ENCODE measurements at regions not wholly inside any gene's neighbourhood (a gene's known extent, or its start where the extent isn't known, plus 50 kb on each side); places are given as distances from the start of the nearest gene placed in this dataset.

- CTCF ChIA-PET = no interaction called here
- no peak overlapping the region for H3K4me3 ChIP-seq (ENCODE audit: low read depth, low read length)
- POLR2A ChIA-PET = no interaction called here
- DNase-seq (ENCODE audit: low read depth, low spot score) = no peak
- TF ChIP-seq, protein P1, sequence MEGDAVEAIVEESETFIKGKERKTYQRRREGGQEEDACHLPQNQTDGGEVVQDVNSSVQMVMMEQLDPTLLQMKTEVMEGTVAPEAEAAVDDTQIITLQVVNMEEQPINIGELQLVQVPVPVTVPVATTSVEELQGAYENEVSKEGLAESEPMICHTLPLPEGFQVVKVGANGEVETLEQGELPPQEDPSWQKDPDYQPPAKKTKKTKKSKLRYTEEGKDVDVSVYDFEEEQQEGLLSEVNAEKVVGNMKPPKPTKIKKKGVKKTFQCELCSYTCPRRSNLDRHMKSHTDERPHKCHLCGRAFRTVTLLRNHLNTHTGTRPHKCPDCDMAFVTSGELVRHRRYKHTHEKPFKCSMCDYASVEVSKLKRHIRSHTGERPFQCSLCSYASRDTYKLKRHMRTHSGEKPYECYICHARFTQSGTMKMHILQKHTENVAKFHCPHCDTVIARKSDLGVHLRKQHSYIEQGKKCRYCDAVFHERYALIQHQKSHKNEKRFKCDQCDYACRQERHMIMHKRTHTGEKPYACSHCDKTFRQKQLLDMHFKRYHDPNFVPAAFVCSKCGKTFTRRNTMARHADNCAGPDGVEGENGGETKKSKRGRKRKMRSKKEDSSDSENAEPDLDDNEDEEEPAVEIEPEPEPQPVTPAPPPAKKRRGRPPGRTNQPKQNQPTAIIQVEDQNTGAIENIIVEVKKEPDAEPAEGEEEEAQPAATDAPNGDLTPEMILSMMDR (IDR thresholded peaks at IDR 0.05; ENCODE audit: insufficient read depth, low read length, missing control alignments) = no peak
Measured at GRCh38 chr12:126191949-126192348, 1126.7 kb downstream of the AACS start.

DNA sequence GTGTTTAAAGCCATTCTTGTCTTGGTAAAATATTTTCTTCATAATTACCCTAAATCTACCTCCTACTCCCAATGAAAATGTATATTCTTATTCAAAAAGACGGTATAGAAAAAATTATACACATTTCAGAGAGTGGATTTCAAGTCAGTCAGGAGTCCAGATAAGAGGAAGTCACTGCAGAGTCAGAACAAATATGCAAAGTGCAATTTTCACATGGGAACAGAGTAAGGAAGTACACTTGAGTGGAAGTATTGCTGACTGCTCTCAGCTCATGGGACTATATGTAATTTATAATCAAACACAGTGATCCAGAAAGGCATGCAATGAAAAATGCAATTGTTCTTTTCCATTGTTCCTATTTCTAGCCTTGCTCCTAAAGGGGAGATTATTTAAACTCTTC is 1128.0 kb downstream of the AACS start:
- POLR2A ChIA-PET = no interaction called here
- H3K4me3 ChIP-seq (ENCODE audit: low read depth, low read length) = no peak overlapping the region
- DNase-seq (ENCODE audit: low read depth, low spot score) = no peak
- CTCF ChIA-PET = no interaction called here
- TF ChIP-seq, protein P1 (IDR thresholded peaks at IDR 0.05; ENCODE audit: insufficient read depth, low read length, missing control alignments) = no peak

DNA sequence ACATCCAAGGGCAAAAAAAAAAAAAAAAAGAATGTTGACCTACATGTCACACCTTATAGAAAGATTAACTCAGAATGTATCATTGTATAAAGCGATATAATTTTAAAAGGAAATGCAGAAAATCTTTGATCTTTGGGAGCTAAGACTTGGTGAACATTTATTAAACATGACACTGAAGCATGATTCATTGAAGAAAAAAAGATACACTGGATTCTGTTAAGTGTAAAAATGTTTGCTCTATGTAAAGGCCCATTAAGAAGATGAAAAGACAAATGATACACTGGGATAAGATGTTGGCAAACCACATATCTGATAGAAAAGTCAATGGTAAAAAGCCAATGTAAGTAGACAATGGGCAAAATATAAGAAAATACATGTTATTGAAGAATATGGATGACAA is 1131.0 kb downstream of the AACS start:
- POLR2A ChIA-PET = no interaction called here
- TF ChIP-seq, protein P1 (IDR thresholded peaks at IDR 0.05; ENCODE audit: insufficient read depth, low read length, missing control alignments) = no peak
- no peak overlapping the region for H3K4me3 ChIP-seq (ENCODE audit: low read depth, low read length)
- CTCF ChIA-PET = no interaction called here
- DNase-seq (ENCODE audit: low read depth, low spot score) = no peak

GRCh38 chr12:126198516-126198915 is 1133.3 kb downstream of the AACS start:
- TF ChIP-seq, protein P1 (IDR thresholded peaks at IDR 0.05; ENCODE audit: insufficient read depth, low read length, missing control alignments) = no peak
- POLR2A ChIA-PET = no interaction called here
- DNase-seq (ENCODE audit: low read depth, low spot score) = no peak
- H3K4me3 ChIP-seq (ENCODE audit: low read depth, low read length) = no peak overlapping the region
- CTCF ChIA-PET = no interaction called here

GRCh38 chr12:126198966-126199692 is 1133.9 kb downstream of the AACS start:
- DNase-seq (ENCODE audit: low read depth, low spot score) = no peak
- ChIA-PET CTCF (no interaction called here), POLR2A (no interaction called here)
- H3K4me3 ChIP-seq (ENCODE audit: low read depth, low read length) = no peak overlapping the region
- TF ChIP-seq, protein P1 (IDR thresholded peaks at IDR 0.05; ENCODE audit: insufficient read depth, low read length, missing control alignments) = no peak

- TF ChIP-seq, protein P1 (IDR thresholded peaks at IDR 0.05; ENCODE audit: insufficient read depth, low read length, missing control alignments) = no peak
- CTCF ChIA-PET = no interaction called here
- POLR2A ChIA-PET = no interaction called here
- H3K4me3 ChIP-seq (ENCODE audit: low read depth, low read length) = no peak overlapping the region
- no peak for DNase-seq (ENCODE audit: low read depth, low spot score)
Measured at GRCh38 chr12:126201981-126202537, 1136.8 kb downstream of the AACS start.
